SK-N-MC (cell line): ENCODE measurements at regions not wholly inside any gene's neighbourhood (a gene's known extent, or its start where the extent isn't known, plus 50 kb on each side); places are given as distances from the start of the nearest gene placed in this dataset.

ENCODE experiments used
- EZH2 ChIP-seq: fragments of 200-600 bp; sonication (generic); IDR thresholded peaks from one replicate; pipeline ENCODE4 v1.6.1; 2017; ENCODE audit warnings: antibody characterized with exemption
- FOXP2 ChIP-seq: optimal IDR thresholded peaks from 2 replicates; pipeline ENCODE3; 2011; ENCODE audit warnings: mild to moderate bottlenecking, moderate library complexity; ENCODE audit not compliant: insufficient read depth; ENCODE audit errors: extremely low read length, control extremely low read depth

- TF ChIP-seq EZH2 (no peak), FOXP2 (no peak)
Observed at GRCh38 chr14:71863049-71863448, 69.2 kb upstream of the RGS6 start.
